Endothelial cell of umbilical vein (primary cell): ENCODE measurements at regions not wholly inside any gene's neighbourhood (a gene's known extent, or its start where the extent isn't known, plus 50 kb on each side); places are given as distances from the start of the nearest gene placed in this dataset.

ENCODE experiments used
- BruUV-seq: library from RNA; stranded (reverse); fragments of 400-500 nt; replicated peaks from 2 replicates; lab custom pipeline; 2021; lab: Mats Ljungman, UMichigan
- CTCF ChIA-PET: fragments of 300-600, 350-600 bp; sonication (Branson Sonifier 250); formaldehyde crosslinking; loops from one replicate; lab custom pipeline; 2021; ENCODE audit warnings: antibody characterized with exemption, inconsistent platforms; lab: Charles Lee
- POLR2A ChIA-PET: fragments of 300-600, 350-600 bp; sonication (Branson Sonifier 250); formaldehyde crosslinking; loops from one replicate; lab custom pipeline; 2021; ENCODE audit warnings: antibody characterized with exemption, inconsistent platforms; lab: Charles Lee
- DNase-seq: peaks from one replicate; pipeline ENCODE4 v3.0.0-alpha.2; 2011; ENCODE audit warnings: low read depth, low spot score
- FAIRE-seq: peaks from 2 replicates; lab custom pipeline; 2011; peaks lifted over from hg19 to GRCh38; lab: Jason Lieb, UNC
- H2AFZ ChIP-seq: 2 replicates; pipeline ENCODE4 v1.6.0; 2012; ENCODE audit warnings: low read depth, low read length, control low read depth, inconsistent platforms
- H3K27ac ChIP-seq: 2 replicates; pipeline ENCODE4 v1.5.1; 2011; ENCODE audit warnings: low read depth, mild to moderate bottlenecking, control low read depth, low read length, moderate library complexity; ENCODE audit not compliant: insufficient read depth
- H3K27me3 ChIP-seq, 2 experiments: 2 replicates each; pipeline versions ENCODE4 v1.6.0 to v1.6.1; 2011; ENCODE audit warnings: low read length in 2 of 2, mixed read lengths in 1 of 2; ENCODE audit not compliant: control insufficient read depth in 2 of 2, insufficient read depth in 2 of 2
- H3K36me3 ChIP-seq, 2 experiments: 2 replicates in 1 of 2; 3 replicates in 1 of 2; pipeline ENCODE4 v1.5.1; 2011; ENCODE audit warnings: low read length in 2 of 2, mild to moderate bottlenecking in 1 of 2, moderate library complexity in 1 of 2; ENCODE audit not compliant: control insufficient read depth in 2 of 2, insufficient read depth in 2 of 2; ENCODE audit errors: extremely low read depth in 1 of 2
- H3K4me1 ChIP-seq: 3 replicates; pipeline ENCODE4 v1.5.1; 2011; ENCODE audit warnings: mild to moderate bottlenecking, low read length; ENCODE audit not compliant: control insufficient read depth, insufficient read depth; ENCODE audit errors: extremely low read depth
- H3K4me2 ChIP-seq: 2 replicates; pipeline ENCODE4 v1.6.1; 2011; ENCODE audit warnings: low read length, control low read depth, mixed read lengths; ENCODE audit not compliant: insufficient read depth
- H3K4me3 ChIP-seq, 3 experiments: fragments of 200-600 bp in 1 of 3; sonication (generic), shearing (Covaris generic) in 1 of 3; replicated peaks in 1 of 3; 2 replicates each; pipeline ENCODE4 v1.5.1; 2011 to 2016; ENCODE audit warnings: control low read depth in 3 of 3, low read length in 3 of 3, mild to moderate bottlenecking in 2 of 3, inconsistent platforms in 1 of 3, low read depth in 1 of 3, moderate library complexity in 1 of 3; ENCODE audit not compliant: insufficient read depth in 1 of 3
- H3K79me2 ChIP-seq: 2 replicates; pipeline ENCODE4 v1.6.0; 2012; ENCODE audit warnings: low read length, inconsistent platforms; ENCODE audit not compliant: control insufficient read depth, insufficient read depth
- H3K9ac ChIP-seq: replicated peaks from 2 replicates; pipeline ENCODE3; 2011; ENCODE audit warnings: low read length, control low read depth; ENCODE audit not compliant: insufficient read depth; ENCODE audit errors: extremely low read depth
- H3K9me1 ChIP-seq: replicated peaks from 3 replicates; pipeline ENCODE4 v1.6.0; 2011; ENCODE audit warnings: mild to moderate bottlenecking, low read length; ENCODE audit not compliant: control insufficient read depth, insufficient read depth; ENCODE audit errors: extremely low read depth
- H3K9me3 ChIP-seq: replicated peaks from 2 replicates; pipeline ENCODE4 v1.5.1; 2012; ENCODE audit warnings: low read length, inconsistent platforms; ENCODE audit not compliant: control insufficient read depth, insufficient read depth
- H4K20me1 ChIP-seq: replicated peaks from 2 replicates; pipeline ENCODE3; 2011; ENCODE audit warnings: mild to moderate bottlenecking, low read length; ENCODE audit not compliant: control insufficient read depth, insufficient read depth; ENCODE audit errors: extremely low read depth
- CTCF ChIP-seq, 2 donors: IDR thresholded peaks; 1 replicate in 1 of 2; 2 replicates in 1 of 2; pipeline ENCODE4 v1.5.1; 2011; ENCODE audit warnings: low read length in 2 of 2, mild to moderate bottlenecking in 2 of 2, moderate library complexity in 2 of 2, control low read depth in 1 of 2, inconsistent platforms in 1 of 2, low read depth in 1 of 2; ENCODE audit not compliant: insufficient read depth in 1 of 2; ENCODE audit errors: extremely low read depth in 1 of 2
- GATA2 ChIP-seq: IDR thresholded peaks from 2 replicates; pipeline ENCODE4 v1.7.0; 2011; ENCODE audit warnings: low read depth, mild to moderate bottlenecking, moderate library complexity, mixed read lengths, low read length; ENCODE audit not compliant: insufficient read length, insufficient read depth
- JUN ChIP-seq: IDR thresholded peaks from 2 replicates; pipeline ENCODE4 v1.6.1; 2011; ENCODE audit warnings: borderline replicate concordance, low read depth; ENCODE audit not compliant: insufficient read length, insufficient read depth
- MYC ChIP-seq: IDR thresholded peaks from one replicate; pipeline ENCODE4 v1.6.1; 2011; ENCODE audit warnings: mild to moderate bottlenecking, low read depth, low read length
- POLR2AphosphoS5 ChIP-seq: IDR thresholded peaks from 2 replicates; pipeline ENCODE4 v1.6.1; 2012; ENCODE audit warnings: low read depth, mild to moderate bottlenecking, control low read depth, low read length, moderate library complexity; ENCODE audit not compliant: insufficient read depth
- dilution Hi-C: fragments of 300-500 bp; cut with MboI; formaldehyde crosslinking; loops from one replicate; pipeline ENCODE4 v1.15.0; 2019; ENCODE audit warnings: low sequenced_read_pairs; ENCODE audit not compliant: extremely low pct_ligation_motif_present
- intact Hi-C: fragments of 100-400 bp; cut with micrococcal nuclease; formaldehyde crosslinking; loops from one replicate; pipeline ENCODE4 v1.10.0; 2022

- BruUV-seq, result no TSS peak
- CTCF ChIA-PET, result no interaction called here
- no peaks in the 10 kb centered on the region for H3K27me3 ChIP-seq
- H3K4me1 ChIP-seq, result no peaks in the 10 kb centered on the region
- H3K4me3 ChIP-seq, result no peak overlapping the region
- H3K4me2 ChIP-seq, result no peak overlapping the region
- peaks cover 2% of the 10 kb centered on the region for H3K9me3 ChIP-seq
- H3K36me3 ChIP-seq, result no peaks in the 10 kb centered on the region
- POLR2A ChIA-PET, result no interaction called here
- no peak for DNase-seq
- no peaks in the 10 kb centered on the region for H3K9me1 ChIP-seq
- no peak for TF ChIP-seq GATA2
- TF ChIP-seq JUN, result no peak
- TF ChIP-seq CTCF (IDR thresholded peaks at IDR 0.05; ENCODE audit: extremely low read depth in 1 of 2, insufficient read depth in 1 of 2, low read depth in 1 of 2, low read length in 2 of 2), result no peak
- no peak for TF ChIP-seq MYC
- no peak for TF ChIP-seq POLR2AphosphoS5
- intact Hi-C loops, result no loop called here
- H3K79me2 ChIP-seq, result no peaks in the 10 kb centered on the region
- H3K27ac ChIP-seq, result no peak overlapping the region
- no peak for FAIRE-seq
- no peaks in the 10 kb centered on the region for H4K20me1 ChIP-seq
- no peak overlapping the region for H3K9ac ChIP-seq
- dilution Hi-C loops, result no loop called here
- H2AFZ ChIP-seq, result no peak overlapping the region
Measured at GRCh38 chr12:131404705-131405104, 306.2 kb upstream of the SFSWAP start.
